ENCODE measurements at regions not wholly inside any gene's neighbourhood (a gene's known extent, or its start where the extent isn't known, plus 50 kb on each side); places are given as distances from the start of the nearest gene placed in this dataset.

- TF ChIP-seq, protein P1, sequence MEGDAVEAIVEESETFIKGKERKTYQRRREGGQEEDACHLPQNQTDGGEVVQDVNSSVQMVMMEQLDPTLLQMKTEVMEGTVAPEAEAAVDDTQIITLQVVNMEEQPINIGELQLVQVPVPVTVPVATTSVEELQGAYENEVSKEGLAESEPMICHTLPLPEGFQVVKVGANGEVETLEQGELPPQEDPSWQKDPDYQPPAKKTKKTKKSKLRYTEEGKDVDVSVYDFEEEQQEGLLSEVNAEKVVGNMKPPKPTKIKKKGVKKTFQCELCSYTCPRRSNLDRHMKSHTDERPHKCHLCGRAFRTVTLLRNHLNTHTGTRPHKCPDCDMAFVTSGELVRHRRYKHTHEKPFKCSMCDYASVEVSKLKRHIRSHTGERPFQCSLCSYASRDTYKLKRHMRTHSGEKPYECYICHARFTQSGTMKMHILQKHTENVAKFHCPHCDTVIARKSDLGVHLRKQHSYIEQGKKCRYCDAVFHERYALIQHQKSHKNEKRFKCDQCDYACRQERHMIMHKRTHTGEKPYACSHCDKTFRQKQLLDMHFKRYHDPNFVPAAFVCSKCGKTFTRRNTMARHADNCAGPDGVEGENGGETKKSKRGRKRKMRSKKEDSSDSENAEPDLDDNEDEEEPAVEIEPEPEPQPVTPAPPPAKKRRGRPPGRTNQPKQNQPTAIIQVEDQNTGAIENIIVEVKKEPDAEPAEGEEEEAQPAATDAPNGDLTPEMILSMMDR (IDR thresholded peaks at IDR 0.05; ENCODE audit: low read depth, low read length), result no peak
- no peak for TF ChIP-seq EZH2phosphoT487 (IDR thresholded peaks at IDR 0.05; ENCODE audit: low read depth)
These were observed 691.7 kb upstream of the CBLB start for GRCh38 chr3:106560451-106560966.
